GM21786 (cell line): ENCODE measurements at regions not wholly inside any gene's neighbourhood (a gene's known extent, or its start where the extent isn't known, plus 50 kb on each side); places are given as distances from the start of the nearest gene placed in this dataset.
"Not testable (repeated sequence)": the region's sequence is repeated elsewhere in the genome, so short reads cannot be mapped to it uniquely, and the experiment has no call there.

Experiments used
- ATAC-seq: cut with Tn5 transposase; IDR thresholded peaks from one replicate; pipeline ENCODE4 v1.9.1; 2021; ENCODE audit not compliant: unreplicated experiment

DNA sequence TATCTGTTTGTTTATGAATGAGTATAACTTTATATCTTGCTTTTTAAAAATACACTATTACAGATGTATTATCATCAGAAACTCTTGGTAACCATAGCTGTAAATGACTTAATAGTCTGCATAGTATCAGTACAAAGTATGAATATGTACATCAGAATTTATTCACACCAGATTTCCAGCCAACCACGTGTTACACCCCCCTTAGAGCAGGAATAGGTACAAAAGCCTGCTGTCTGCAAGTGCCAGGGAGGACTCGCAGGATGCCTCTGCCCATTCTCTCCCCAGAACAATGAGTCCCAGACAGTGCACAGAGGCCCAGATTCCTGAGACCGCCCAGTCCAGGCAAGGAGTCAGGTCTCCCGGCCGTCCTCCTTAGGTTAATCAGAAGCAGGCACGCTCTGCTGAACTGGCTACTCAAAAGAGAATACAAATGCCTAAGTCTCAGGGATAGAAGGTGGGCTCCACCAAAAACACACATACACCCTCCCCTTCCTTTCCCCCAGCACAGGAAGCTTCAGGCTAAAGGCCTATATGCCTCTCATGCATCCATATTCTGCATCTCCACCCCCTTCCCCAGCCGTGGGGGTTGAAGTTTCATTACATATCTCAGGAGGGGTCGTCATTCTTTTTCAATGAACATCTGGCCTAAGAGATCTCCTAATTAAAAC is 159.1 kb upstream of the CDH11 start:
- no peak for ATAC-seq

DNA sequence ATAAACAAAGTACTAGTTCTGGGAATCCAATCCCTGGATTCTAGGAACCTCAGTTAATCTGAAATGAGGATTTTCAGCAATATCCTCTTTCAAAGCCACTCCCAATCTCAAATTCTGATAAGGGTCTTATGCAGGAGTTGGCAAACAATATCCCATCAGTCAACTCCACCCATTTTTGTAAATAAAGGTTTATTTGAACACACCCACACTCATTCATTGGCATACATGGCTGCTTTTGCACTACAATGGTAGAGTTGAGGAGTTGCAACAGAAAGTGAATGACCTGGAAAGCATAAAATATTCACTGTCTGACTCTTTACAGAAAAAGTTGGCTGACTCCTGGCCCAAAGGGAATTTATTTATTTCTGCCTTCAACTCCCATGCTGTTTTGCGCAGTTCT is 157.7 kb upstream of the CDH11 start:
- no peak for ATAC-seq

DNA sequence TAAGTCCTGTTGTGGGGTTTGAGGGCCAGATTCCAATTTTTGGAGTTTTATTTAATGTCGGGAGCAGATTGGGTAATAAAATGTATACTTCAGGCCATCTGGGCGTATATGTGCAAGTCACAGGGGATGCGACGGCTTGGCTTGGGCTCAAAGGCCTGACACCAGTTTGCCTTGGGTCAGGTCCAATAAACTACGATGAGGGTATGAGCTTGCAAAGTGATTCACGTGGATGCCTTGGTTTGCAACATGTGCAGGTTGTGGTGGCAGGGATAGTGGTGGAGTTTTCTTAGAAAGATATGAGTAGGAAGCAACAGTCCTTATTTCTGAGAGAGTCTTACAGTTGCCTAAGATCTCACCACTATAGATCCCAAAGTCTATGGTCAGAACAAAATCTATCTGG is 157.0 kb upstream of the CDH11 start:
- ATAC-seq = no peak

DNA sequence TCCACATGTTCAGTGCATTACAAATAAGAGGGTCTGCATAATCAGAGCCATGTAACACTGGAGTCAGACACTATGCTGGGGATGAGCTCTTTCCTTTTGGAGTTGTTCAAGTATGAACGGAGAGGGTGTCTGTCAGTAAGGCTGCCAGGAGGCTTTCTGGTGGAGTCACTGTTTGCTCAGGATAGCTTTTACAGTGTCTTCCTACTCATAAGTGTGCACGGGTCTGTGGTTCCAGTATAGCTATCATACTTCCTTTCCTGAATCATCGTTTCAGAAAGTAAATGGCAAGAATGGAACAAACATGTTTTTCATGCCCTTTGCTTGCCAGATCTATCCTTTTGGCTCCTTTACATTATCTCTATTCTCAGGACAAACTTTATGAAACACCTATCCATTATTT is 152.7 kb upstream of the CDH11 start:
- no peak for ATAC-seq

DNA sequence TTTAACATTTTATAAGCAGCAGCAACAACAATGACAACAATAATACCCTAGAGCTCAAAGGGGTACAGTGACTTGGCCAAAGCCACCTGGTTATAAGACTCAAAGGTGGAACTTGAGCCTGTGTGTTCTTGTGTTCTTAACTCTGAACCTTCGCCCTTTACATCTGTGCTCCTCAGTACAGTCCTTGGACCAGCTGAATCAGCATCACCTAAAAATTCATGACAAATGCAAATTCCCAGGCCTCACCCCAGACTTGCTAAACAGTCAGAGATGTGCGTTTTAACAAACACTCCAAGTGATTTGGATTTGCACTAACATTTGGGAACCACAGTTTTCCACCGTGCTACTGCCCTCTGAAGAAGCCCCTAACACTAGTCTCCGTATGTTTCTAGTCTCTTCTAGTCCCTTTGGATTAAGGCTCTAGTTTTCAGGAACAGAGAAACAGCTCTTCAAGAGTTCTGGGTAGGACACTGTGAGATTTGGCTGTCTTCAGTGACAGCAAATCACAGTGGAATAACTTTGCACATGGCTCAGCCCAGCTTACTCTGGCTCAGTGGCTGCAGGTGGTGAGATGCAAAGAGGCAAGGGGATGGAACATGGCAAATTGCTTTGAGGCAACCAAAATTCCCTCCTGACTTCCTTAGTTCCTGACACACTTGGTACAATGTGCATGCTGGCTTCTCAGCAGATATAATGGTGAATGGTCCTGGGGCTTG is 151.0 kb upstream of the CDH11 start:
- ATAC-seq = no peak

- no peak for ATAC-seq
Measured at GRCh38 chr16:65271996-65272395, 150.1 kb upstream of the CDH11 start.

DNA sequence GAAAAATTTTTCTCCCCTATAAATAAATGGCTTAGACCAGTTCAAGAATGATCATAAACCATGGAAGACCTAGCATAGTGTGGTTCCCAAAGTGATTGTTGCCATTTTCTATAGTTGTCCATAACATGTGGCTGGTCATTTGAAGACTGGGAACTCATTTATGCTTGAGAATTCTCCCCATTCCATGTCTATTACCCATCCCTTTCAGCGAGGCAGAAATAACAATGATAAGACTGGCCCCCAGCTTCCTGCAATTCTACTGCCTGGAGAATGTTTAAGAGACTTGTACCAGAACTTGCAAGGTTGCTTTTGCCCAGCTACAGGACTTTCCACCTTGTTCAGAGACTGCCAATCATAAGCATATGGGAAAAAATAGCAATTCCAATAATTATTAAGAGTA is 146.5 kb upstream of the CDH11 start:
- ATAC-seq = no peak

DNA sequence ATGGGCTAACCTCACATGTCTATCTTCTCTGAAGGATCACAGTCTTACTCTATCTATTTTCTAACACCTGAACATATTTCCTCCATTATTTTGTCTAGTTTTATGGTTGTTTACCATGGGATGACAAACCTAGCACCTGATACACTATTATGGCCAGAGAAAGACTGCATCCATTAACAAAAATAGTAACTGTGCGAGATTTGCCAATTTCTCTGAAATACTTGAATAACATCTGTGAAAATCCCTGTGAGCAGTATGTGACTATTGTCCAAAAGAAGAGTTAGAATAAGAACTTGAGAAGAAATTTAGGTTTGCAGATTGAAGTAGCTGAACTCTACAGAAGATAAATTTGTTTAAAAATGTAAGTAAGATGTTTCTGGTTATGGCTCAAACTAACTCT is 142.0 kb upstream of the CDH11 start:
- no peak for ATAC-seq

DNA sequence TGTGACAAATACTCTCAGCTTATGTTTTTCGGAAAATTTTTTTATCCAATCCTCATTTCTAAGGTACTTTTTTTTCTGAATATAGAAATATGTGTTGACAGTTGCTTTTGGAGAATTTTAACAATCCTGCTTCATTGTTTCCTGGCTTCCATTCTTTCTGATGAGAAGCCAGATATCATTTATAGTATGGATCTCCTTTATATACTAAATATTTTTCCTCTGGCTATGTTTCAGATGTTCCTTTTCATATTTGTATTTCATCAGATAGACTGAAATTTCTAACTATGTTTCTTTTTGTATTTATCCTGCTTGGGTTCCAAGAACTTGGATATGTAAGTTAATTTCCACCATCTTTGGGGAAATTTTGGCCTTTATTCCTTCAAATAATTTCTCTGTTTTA is 138.9 kb upstream of the CDH11 start:
- no peak for ATAC-seq

DNA sequence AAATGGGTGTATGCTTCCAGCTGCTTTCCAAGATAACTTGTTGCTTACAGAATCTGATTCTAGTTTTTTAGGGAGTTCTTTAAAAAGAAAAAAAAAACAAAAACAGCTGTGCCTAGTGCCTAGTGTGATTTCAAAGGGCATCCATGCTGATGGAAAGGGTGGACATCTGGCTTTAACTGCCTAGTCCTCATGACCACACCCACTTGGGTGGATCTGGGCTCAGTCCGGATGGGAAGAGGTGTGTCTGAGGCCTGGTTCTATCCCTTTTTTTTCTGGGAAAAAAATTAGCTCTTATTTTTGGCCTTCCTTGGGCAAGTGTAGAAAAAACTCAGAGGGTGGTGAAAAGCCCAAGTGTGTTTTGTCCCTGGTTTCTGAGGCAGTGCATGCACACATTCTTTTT is 132.3 kb upstream of the CDH11 start:
- no peak for ATAC-seq

GRCh38 chr16:65249768-65250167 is 127.9 kb upstream of the CDH11 start:
- ATAC-seq = no peak

- ATAC-seq = no peak
Measured at GRCh38 chr16:65244787-65245186, 122.9 kb upstream of the CDH11 start.

DNA sequence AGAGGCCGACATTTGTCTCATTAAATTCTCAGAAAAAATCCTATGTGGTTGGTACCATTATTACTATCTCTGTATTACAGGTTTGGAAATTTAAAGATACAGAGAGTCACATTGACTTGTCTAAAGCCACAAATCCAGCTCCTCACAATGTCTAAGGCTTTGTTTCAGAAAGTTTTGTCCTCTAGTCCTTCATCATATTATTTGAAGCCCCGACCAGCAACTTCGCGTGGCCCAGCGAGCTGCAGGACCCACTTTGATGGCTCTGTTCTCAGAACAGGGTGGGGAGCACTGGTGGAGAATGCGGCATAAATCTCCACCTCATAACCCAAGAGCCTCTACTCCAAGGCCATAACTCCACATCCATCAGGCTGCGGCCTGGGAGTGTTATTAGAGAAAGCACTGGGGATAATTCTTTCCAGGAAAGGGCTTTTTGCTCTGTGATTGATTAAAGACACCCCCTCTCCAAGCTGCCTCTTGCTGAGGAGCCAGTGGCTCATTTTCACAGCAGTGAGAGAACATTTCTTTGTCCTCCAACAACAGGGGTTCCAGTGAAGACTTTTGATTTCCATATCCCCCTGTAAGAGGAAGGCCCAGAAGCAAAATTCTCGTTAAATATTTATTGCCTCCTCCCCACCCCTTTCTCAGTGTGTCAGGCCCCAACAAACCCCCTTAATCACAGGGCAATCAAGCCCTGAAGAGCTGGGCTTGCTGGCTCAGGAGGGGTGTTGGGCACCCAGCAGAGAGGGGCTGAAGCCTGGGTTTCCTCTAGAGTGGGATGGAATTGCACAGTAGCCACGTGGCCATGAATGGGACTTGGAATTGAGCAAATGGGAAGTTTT is 113.7 kb upstream of the CDH11 start:
- no peak for ATAC-seq

GRCh38 chr16:65234721-65235320 is 113.0 kb upstream of the CDH11 start:
- ATAC-seq = not testable (repeated sequence)

GRCh38 chr16:65229191-65229662 is 107.4 kb upstream of the CDH11 start:
- ATAC-seq = no peak

GRCh38 chr16:65227150-65227835 is 105.4 kb upstream of the CDH11 start:
- ATAC-seq = no peak

DNA sequence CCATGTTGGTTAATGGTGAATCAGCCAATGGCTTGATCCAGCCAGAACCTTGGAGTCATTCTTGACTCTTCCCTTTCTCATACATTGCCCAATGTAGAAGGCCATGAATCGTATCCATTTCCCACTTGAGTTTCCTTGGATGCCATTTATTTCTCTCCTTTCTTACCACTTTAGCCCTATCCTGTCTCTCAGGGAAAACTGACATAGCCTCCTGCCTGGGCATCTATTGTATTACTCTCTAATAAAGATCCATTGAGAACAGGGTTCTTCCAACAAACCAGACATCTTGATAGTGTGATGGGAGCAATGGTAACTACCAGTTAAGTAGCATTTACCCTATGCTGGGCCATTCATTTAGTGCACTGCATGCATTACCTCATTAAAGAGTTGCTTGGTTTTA is 104.2 kb upstream of the CDH11 start:
- no peak for ATAC-seq

DNA sequence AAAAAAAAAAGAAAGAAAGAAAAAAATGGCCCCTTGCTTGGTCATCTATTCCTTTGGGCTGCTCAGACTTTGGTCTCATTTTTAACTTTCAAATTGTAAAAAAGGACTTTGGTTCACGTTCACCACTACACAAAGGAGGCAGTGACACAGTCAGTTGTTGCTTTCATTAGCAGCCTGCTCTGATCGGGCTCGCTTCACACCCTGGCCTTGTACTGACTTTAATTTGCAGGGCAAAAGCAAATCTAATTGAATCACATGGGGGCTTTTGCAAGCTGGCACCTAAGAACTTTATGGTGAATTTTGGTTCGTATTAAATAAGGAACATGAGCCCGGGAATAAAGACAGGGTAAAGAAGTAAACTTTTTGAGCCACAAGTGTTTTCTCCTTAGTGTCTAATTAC is 103.6 kb upstream of the CDH11 start:
- no peak for ATAC-seq

DNA sequence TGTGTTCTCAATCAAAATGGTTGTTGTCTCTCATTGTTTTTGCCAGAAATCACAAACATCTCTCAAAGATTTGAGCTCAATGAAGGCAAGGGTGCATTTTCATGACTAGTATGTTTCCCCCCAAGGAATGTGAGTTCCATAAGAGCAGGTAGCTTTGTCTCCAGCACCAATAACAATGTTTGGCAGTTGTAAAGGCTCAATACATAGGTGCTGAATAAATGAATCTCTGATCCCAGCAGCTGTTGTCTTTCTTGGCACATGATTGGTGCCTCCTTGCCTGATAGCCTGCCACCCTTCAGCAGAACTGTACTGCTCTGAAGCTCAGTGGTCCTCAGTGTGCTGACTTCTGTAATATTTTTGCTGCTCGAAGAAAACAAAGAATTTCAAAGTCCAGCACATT is 103.1 kb upstream of the CDH11 start:
- ATAC-seq = no peak

DNA sequence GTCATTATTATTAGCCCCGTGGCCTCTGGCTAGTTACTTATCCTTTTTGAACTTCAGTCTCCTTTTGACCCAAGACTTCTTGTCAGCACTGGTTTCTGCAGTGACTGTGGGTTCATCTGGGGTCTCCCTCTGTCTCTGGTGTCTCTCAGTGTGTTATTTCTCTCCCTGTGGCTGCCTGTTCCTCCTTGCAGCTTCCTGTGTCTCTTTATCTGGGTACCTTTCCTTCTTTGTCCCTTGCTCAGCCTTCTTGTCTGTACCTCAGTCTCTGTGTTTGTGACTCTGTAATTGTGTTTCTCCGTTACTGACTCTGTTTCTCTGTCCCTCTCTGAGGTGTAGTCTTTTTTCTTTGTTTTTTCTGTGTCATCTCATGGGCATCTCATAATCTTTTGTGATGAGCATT is 102.6 kb upstream of the CDH11 start:
- ATAC-seq = no peak

GRCh38 chr16:65223335-65223734 is 101.5 kb upstream of the CDH11 start:
- ATAC-seq = no peak
